HL-60 (cell line): ENCODE measurements at regions not wholly inside any gene's neighbourhood (a gene's known extent, or its start where the extent isn't known, plus 50 kb on each side); places are given as distances from the start of the nearest gene placed in this dataset.

Experiments
- DNase-seq, 2 experiments: peaks; one replicate each; pipeline ENCODE4 v3.0.0-alpha.2; 2010 to 2020; ENCODE audit warnings: low read depth in 1 of 2, low spot score in 1 of 2
- H3K27ac ChIP-seq: fragments of 250-450 bp; sonication (Bioruptor Pico); replicated peaks from 2 replicates; pipeline ENCODE4 v1.5.1; 2020; ENCODE audit warnings: mild to moderate bottlenecking, moderate library complexity
- H3K27me3 ChIP-seq: fragments of 250-450 bp; sonication (Bioruptor Pico); 2 replicates; pipeline ENCODE4 v1.5.1; 2021; ENCODE audit warnings: mild to moderate bottlenecking, moderate library complexity; ENCODE audit not compliant: insufficient read depth, poor library complexity, severe bottlenecking
- H3K4me3 ChIP-seq: replicated peaks from 2 replicates; pipeline ENCODE4 v1.5.1; 2011; ENCODE audit warnings: mild to moderate bottlenecking, control low read depth, low read length; ENCODE audit not compliant: insufficient read depth
- CTCF ChIP-seq: IDR thresholded peaks from one replicate; pipeline ENCODE4 v1.5.1; 2011; ENCODE audit warnings: low read length, control low read depth, inconsistent platforms; ENCODE audit not compliant: insufficient read depth
- GABPA ChIP-seq: IDR thresholded peaks from 2 replicates; pipeline ENCODE4 v1.6.1; 2012; ENCODE audit warnings: low read depth
- POLR2AphosphoS5 ChIP-seq: IDR thresholded peaks from 2 replicates; pipeline ENCODE4 v1.6.1; 2012; ENCODE audit warnings: low read depth
- SPI1 ChIP-seq: IDR thresholded peaks from 2 replicates; pipeline ENCODE4 v1.6.1; 2012; ENCODE audit warnings: low read depth, mild to moderate bottlenecking, borderline replicate concordance
- TF ChIP-seq, protein P1 (sequence below): IDR thresholded peaks from 2 replicates; pipeline ENCODE4 v1.6.1; 2012; ENCODE audit warnings: low read depth; ENCODE audit not compliant: insufficient replicate concordance

- no peaks in the 10 kb centered on the region for H3K27me3 ChIP-seq
- no peak for DNase-seq
- no peak overlapping the region for H3K27ac ChIP-seq
- no peak for TF ChIP-seq CTCF
- TF ChIP-seq GABPA = no peak
- TF ChIP-seq SPI1 = no peak
- no peak for TF ChIP-seq POLR2AphosphoS5
- H3K4me3 ChIP-seq = no peak overlapping the region
Observed at GRCh38 chr2:22596306-22596705, 788.7 kb upstream of the KLHL29 start.

DNA sequence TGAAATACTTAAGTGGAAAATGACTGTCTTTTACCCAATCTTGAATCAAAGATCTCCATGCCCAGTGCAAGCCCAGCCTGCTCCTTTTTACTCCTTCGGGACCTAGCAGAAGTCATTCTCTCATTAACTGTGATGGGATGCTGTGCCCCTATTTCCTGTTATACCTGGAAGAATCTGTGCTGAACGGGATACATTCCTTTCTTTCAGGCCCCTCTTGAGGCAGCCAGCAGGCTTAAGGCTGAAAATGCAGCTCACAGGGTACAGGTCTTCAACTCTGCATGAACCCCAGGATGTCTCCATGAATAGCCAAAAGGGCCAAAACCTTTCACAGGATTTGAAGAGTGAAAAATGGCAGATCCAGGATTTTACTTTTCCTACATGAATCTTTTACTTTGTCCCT is 784.8 kb upstream of the KLHL29 start:
- Histone ChIP-seq H3K27me3 (no peaks in the 10 kb centered on the region), H3K27ac (no peak overlapping the region), H3K4me3 (no peak overlapping the region)
- no peak for TF ChIP-seq POLR2AphosphoS5
- TF ChIP-seq, protein P1, sequence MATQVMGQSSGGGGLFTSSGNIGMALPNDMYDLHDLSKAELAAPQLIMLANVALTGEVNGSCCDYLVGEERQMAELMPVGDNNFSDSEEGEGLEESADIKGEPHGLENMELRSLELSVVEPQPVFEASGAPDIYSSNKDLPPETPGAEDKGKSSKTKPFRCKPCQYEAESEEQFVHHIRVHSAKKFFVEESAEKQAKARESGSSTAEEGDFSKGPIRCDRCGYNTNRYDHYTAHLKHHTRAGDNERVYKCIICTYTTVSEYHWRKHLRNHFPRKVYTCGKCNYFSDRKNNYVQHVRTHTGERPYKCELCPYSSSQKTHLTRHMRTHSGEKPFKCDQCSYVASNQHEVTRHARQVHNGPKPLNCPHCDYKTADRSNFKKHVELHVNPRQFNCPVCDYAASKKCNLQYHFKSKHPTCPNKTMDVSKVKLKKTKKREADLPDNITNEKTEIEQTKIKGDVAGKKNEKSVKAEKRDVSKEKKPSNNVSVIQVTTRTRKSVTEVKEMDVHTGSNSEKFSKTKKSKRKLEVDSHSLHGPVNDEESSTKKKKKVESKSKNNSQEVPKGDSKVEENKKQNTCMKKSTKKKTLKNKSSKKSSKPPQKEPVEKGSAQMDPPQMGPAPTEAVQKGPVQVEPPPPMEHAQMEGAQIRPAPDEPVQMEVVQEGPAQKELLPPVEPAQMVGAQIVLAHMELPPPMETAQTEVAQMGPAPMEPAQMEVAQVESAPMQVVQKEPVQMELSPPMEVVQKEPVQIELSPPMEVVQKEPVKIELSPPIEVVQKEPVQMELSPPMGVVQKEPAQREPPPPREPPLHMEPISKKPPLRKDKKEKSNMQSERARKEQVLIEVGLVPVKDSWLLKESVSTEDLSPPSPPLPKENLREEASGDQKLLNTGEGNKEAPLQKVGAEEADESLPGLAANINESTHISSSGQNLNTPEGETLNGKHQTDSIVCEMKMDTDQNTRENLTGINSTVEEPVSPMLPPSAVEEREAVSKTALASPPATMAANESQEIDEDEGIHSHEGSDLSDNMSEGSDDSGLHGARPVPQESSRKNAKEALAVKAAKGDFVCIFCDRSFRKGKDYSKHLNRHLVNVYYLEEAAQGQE = no peak
- no peak for TF ChIP-seq SPI1
- TF ChIP-seq GABPA = no peak
- no peak for TF ChIP-seq CTCF
- no peak for DNase-seq

DNA sequence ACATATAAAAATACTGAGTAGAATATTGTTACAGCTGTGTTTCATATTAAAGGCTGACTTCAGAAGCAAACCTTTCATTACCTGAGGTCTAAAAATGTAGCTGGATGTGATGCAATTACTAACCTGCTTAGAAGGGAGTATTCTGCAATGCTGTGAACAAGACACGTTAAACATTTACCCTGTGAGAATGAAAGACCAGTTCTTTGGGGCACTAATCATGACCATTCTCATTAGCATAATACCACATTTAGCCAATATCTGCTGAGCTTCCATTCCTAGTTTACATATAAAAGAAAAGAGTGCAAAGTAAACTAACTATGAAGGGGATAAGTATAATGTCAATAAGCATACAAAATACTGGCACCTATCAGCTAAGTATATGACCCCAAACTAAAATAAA is 784.0 kb upstream of the KLHL29 start:
- H3K27me3 ChIP-seq = no peaks in the 10 kb centered on the region
- DNase-seq = no peak
- TF ChIP-seq POLR2AphosphoS5 (no peak), GABPA (no peak), CTCF (no peak), SPI1 (no peak)
- TF ChIP-seq, protein P1 = no peak
- H3K27ac ChIP-seq = no peak overlapping the region
- H3K4me3 ChIP-seq = no peak overlapping the region

- Histone ChIP-seq H3K27ac (no peak overlapping the region), H3K27me3 (no peaks in the 10 kb centered on the region), H3K4me3 (no peak overlapping the region)
- DNase-seq = no peak
- TF ChIP-seq CTCF = no peak
- no peak for TF ChIP-seq SPI1
- TF ChIP-seq, protein P1 = no peak
- TF ChIP-seq GABPA = no peak
- no peak for TF ChIP-seq POLR2AphosphoS5
Observed at GRCh38 chr2:22604136-22604535, 780.8 kb upstream of the KLHL29 start.
